ENCODE measurements at regions not wholly inside any gene's neighbourhood (a gene's known extent, or its start where the extent isn't known, plus 50 kb on each side); places are given as distances from the start of the nearest gene placed in this dataset.

- no TSS peak for BruUV-seq (replicated peaks)
- no peaks in the 10 kb centered on the region for H3K36me3 ChIP-seq (ENCODE audit: control insufficient read depth, insufficient read depth, low read length)
- DNase-seq (ENCODE audit: low read depth, low spot score) (no peak), ATAC-seq (no peak)
- no peak overlapping the region for H3K27ac ChIP-seq (ENCODE audit: low read length)
- ChIA-PET POLR2A (no interaction called here), CTCF (interaction anchor here (1.8 kb wide), 1 partner anchor 36 kb away, joined by 9 read pairs; no protein-coding TSS in a partner anchor)
- TF ChIP-seq SIN3A (IDR thresholded peaks at IDR 0.05; ENCODE audit: borderline replicate concordance, insufficient read depth, low read depth, low read length) (no peak), REST (IDR thresholded peaks at IDR 0.05; ENCODE audit: insufficient read depth in 1 of 2, low read depth in 2 of 2, low read length in 1 of 2) (no peak), POLR2AphosphoS5 (IDR thresholded peaks at IDR 0.05; ENCODE audit: low read depth, low read length) (no peak), TCF7L2 (IDR thresholded peaks at IDR 0.05; ENCODE audit: low read depth, low read length) (no peak), CTCF (IDR thresholded peaks at IDR 0.05) (no peak)
- H3K4me1 ChIP-seq (ENCODE audit: control insufficient read depth, insufficient read depth, low read length) = no peaks in the 10 kb centered on the region
- H3K9me3 ChIP-seq (ENCODE audit: control insufficient read depth, insufficient read depth, low read depth, low read length) = no peaks in the 10 kb centered on the region
- no peak overlapping the region for H3K4me3 ChIP-seq (ENCODE audit: low read depth in 2 of 2, low read length in 2 of 2)
- no peaks in the 10 kb centered on the region for H3K27me3 ChIP-seq (ENCODE audit: control insufficient read depth, insufficient read depth, low read length)
- in situ Hi-C loops (cut with HindIII; ENCODE audit: low pct_unique_long_range_greater_than_20kb, low sequenced_read_pairs) (no loop called here), intact Hi-C loops (cut with micrococcal nuclease; ENCODE audit: unreplicated experiment) (loop anchor here (10.0 kb wide), 1 partner anchor 59 kb away; no protein-coding TSS in a partner anchor)
Observed at GRCh38 chr7:12493863-12494686, 76.4 kb upstream of the SCIN start.

DNA sequence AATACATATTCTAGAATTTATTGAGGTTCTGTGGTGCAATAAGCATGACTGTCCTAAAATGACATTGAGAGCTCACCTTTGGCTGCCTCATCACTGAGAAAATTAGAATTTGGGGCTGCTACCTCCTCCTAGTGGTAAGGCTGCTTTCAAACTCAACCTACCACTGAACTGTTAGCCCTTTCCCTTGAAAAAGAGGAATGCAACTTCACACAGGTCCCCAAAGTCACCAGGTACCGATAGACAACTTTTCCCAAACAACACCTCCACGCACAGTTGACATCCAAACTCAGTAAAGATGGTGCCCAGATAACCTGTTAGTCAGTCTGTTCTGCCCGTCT is 75.9 kb upstream of the SCIN start:
- no peaks in the 10 kb centered on the region for H3K36me3 ChIP-seq (ENCODE audit: control insufficient read depth, insufficient read depth, low read length)
- BruUV-seq (replicated peaks) = no TSS peak
- ChIA-PET CTCF (interaction anchor here (0.7 to 1.8 kb wide), 2 partner anchors 37 to 254 kb away, joined by 3 to 9 read pairs; no protein-coding TSS in a partner anchor), POLR2A (no interaction called here)
- intact Hi-C loops (cut with micrococcal nuclease; ENCODE audit: unreplicated experiment) (loop anchor here (10.0 kb wide), 1 partner anchor 60 kb away; no protein-coding TSS in a partner anchor), in situ Hi-C loops (cut with HindIII; ENCODE audit: low pct_unique_long_range_greater_than_20kb, low sequenced_read_pairs) (no loop called here)
- H3K4me3 ChIP-seq (ENCODE audit: low read depth in 2 of 2, low read length in 2 of 2) = no peak overlapping the region
- ATAC-seq (peak; percentile 33; the same call in 1 of the 2 replicates), DNase-seq (ENCODE audit: low read depth, low spot score) (no peak)
- H3K27me3 ChIP-seq (ENCODE audit: control insufficient read depth, insufficient read depth, low read length) = no peaks in the 10 kb centered on the region
- no peak overlapping the region for H3K27ac ChIP-seq (ENCODE audit: low read length)
- H3K9me3 ChIP-seq (ENCODE audit: control insufficient read depth, insufficient read depth, low read depth, low read length) = no peaks in the 10 kb centered on the region
- TF ChIP-seq POLR2AphosphoS5 (IDR thresholded peaks at IDR 0.05; ENCODE audit: low read depth, low read length) (no peak), CTCF (IDR thresholded peaks at IDR 0.05) (peak; percentile 51)
- H3K4me1 ChIP-seq (ENCODE audit: control insufficient read depth, insufficient read depth, low read length) = no peaks in the 10 kb centered on the region
